ENCODE measurements at regions not wholly inside any gene's neighbourhood (a gene's known extent, or its start where the extent isn't known, plus 50 kb on each side); places are given as distances from the start of the nearest gene placed in this dataset.

GRCh38 chr2:66382091-66382490 is 52.8 kb upstream of the MEIS1 start:
- H3K4me3 ChIP-seq (ENCODE audit: low read length), result no peak overlapping the region
- TF ChIP-seq ZNF274 (IDR thresholded peaks at IDR 0.05; ENCODE audit: low read depth, low read length), result no peak

- no peak overlapping the region for H3K4me3 ChIP-seq (ENCODE audit: low read length)
- no peak for TF ChIP-seq ZNF274 (IDR thresholded peaks at IDR 0.05; ENCODE audit: low read depth, low read length)
Measured at GRCh38 chr2:66379473-66379872, 55.5 kb upstream of the MEIS1 start.

- no peak overlapping the region for H3K4me3 ChIP-seq (ENCODE audit: low read length)
- TF ChIP-seq ZNF274 (IDR thresholded peaks at IDR 0.05; ENCODE audit: low read depth, low read length), result no peak
Measured at GRCh38 chr2:66377832-66378231, 57.1 kb upstream of the MEIS1 start.

GRCh38 chr2:66370824-66371223 is 64.1 kb upstream of the MEIS1 start:
- no peak for TF ChIP-seq ZNF274 (IDR thresholded peaks at IDR 0.05; ENCODE audit: low read depth, low read length)
- H3K4me3 ChIP-seq (ENCODE audit: low read length), result no peak overlapping the region

- no peak overlapping the region for H3K4me3 ChIP-seq (ENCODE audit: low read length)
- no peak for TF ChIP-seq ZNF274 (IDR thresholded peaks at IDR 0.05; ENCODE audit: low read depth, low read length)
Measured at GRCh38 chr2:66366619-66367018, 68.3 kb upstream of the MEIS1 start.

GRCh38 chr2:66364495-66365333 is 70.2 kb upstream of the MEIS1 start:
- TF ChIP-seq ZNF274 (IDR thresholded peaks at IDR 0.05; ENCODE audit: low read depth, low read length), result no peak
- H3K4me3 ChIP-seq (ENCODE audit: low read length), result no peak overlapping the region

GRCh38 chr2:66362701-66363100 is 72.2 kb upstream of the MEIS1 start:
- TF ChIP-seq ZNF274 (IDR thresholded peaks at IDR 0.05; ENCODE audit: low read depth, low read length), result no peak

GRCh38 chr2:66346231-66346664 is 88.7 kb upstream of the MEIS1 start:
- H3K4me3 ChIP-seq (ENCODE audit: low read length), result no peak overlapping the region
- no peak for TF ChIP-seq ZNF274 (IDR thresholded peaks at IDR 0.05; ENCODE audit: low read depth, low read length)

More at GRCh38 chr2:66362701-66363100, 72.2 kb upstream of the MEIS1 start:
- no peak overlapping the region for H3K4me3 ChIP-seq (ENCODE audit: low read length)

- no peak overlapping the region for H3K4me3 ChIP-seq (ENCODE audit: low read length)
- no peak for TF ChIP-seq ZNF274 (IDR thresholded peaks at IDR 0.05; ENCODE audit: low read depth, low read length)
Measured at GRCh38 chr2:66344087-66344663, 90.8 kb upstream of the MEIS1 start.

- no peak for TF ChIP-seq ZNF274 (IDR thresholded peaks at IDR 0.05; ENCODE audit: low read depth, low read length)
- H3K4me3 ChIP-seq (ENCODE audit: low read length), result no peak overlapping the region
Measured at GRCh38 chr2:66343259-66343658, 91.7 kb upstream of the MEIS1 start.

- no peak for TF ChIP-seq ZNF274 (IDR thresholded peaks at IDR 0.05; ENCODE audit: low read depth, low read length)
Measured at GRCh38 chr2:66340521-66340920, 94.4 kb upstream of the MEIS1 start.

GRCh38 chr2:66334237-66335029 is 100.5 kb upstream of the MEIS1 start:
- no peak for TF ChIP-seq ZNF274 (IDR thresholded peaks at IDR 0.05; ENCODE audit: low read depth, low read length)
- no peak overlapping the region for H3K4me3 ChIP-seq (ENCODE audit: low read length)

More at GRCh38 chr2:66340521-66340920, 94.4 kb upstream of the MEIS1 start:
- H3K4me3 ChIP-seq (ENCODE audit: low read length), result no peak overlapping the region

GRCh38 chr2:66331176-66331575 is 103.7 kb upstream of the MEIS1 start:
- TF ChIP-seq ZNF274 (IDR thresholded peaks at IDR 0.05; ENCODE audit: low read depth, low read length), result no peak
- no peak overlapping the region for H3K4me3 ChIP-seq (ENCODE audit: low read length)

- no peak for TF ChIP-seq ZNF274 (IDR thresholded peaks at IDR 0.05; ENCODE audit: low read depth, low read length)
- H3K4me3 ChIP-seq (ENCODE audit: low read length), result no peak overlapping the region
Measured at GRCh38 chr2:66329081-66329605, 105.8 kb upstream of the MEIS1 start.
